HCT116 (cell line): ENCODE measurements at regions not wholly inside any gene's neighbourhood (a gene's known extent, or its start where the extent isn't known, plus 50 kb on each side); places are given as distances from the start of the nearest gene placed in this dataset.
A peak's percentile ranks its signal among the peaks of the same experiment; 100 is the strongest.
"Not testable (repeated sequence)": the region's sequence is repeated elsewhere in the genome, so short reads cannot be mapped to it uniquely, and the experiment has no call there.

Experiments used
- ATAC-seq: fragments of 200-7000 bp; cut with Tn5 transposase; 2 replicates; pipeline ENCODE4 v1.9.1; 2020; ENCODE audit warnings: mild to moderate bottlenecking, moderate library complexity
- BruUV-seq: library from RNA; stranded (reverse); fragments of 400-500 nt; replicated peaks from 2 replicates; lab custom pipeline; 2021; lab: Mats Ljungman, UMichigan
- CTCF ChIA-PET: fragments of 300-600 bp; sonication (Branson Sonifier 250); formaldehyde crosslinking; loops from one replicate; lab custom pipeline; 2021; ENCODE audit warnings: antibody characterized with exemption; lab: Charles Lee
- POLR2A ChIA-PET: fragments of 300-600, 350-600 bp; sonication (Branson Sonifier 250); formaldehyde crosslinking; loops from one replicate; lab custom pipeline; 2021; ENCODE audit warnings: antibody characterized with exemption; lab: Charles Lee
- RAD21 ChIA-PET, 2 experiments: fragments of 300-600 bp; sonication (Branson Sonifier 250); formaldehyde crosslinking; loops; one replicate each; lab custom pipeline; 2023; ENCODE audit warnings: low total read pairs in 2 of 2; ENCODE audit not compliant: uncharacterized antibody in 2 of 2, unreplicated experiment in 2 of 2, low non-redundant PET in 1 of 2; lab: Charles Lee
- DNase-seq: peaks from one replicate; pipeline ENCODE4 v3.0.0-alpha.2; 2010; ENCODE audit warnings: low read depth, low spot score
- H2AFZ ChIP-seq: fragments of 200-600 bp; shearing (Covaris generic), sonication (generic); 2 replicates; pipeline ENCODE4 v1.6.1; 2017; ENCODE audit warnings: low read depth, mixed run types, mixed read lengths, antibody characterized with exemption, low read length; ENCODE audit not compliant: poor library complexity, severe bottlenecking
- H3K27ac ChIP-seq: 2 replicates; pipeline ENCODE4 v1.5.1; 2012; ENCODE audit warnings: low read depth, low read length
- H3K27me3 ChIP-seq: fragments of 200-600 bp; sonication (generic); 2 replicates; pipeline ENCODE4 v1.6.1; 2016; ENCODE audit warnings: mixed run types, low read length, mixed read lengths; ENCODE audit not compliant: insufficient read depth
- H3K36me3 ChIP-seq, 2 experiments: fragments of 200-500 bp in 1 of 2; fragments of 200-600 bp in 1 of 2; sonication (Bioruptor generic) in 1 of 2; sonication (generic) in 1 of 2; 2 replicates each; pipeline versions ENCODE4 v1.5.1 to v1.6.1; 2014 to 2016; ENCODE audit warnings: low read length in 2 of 2, inconsistent platforms in 1 of 2, mixed read lengths in 1 of 2, mixed run types in 1 of 2; ENCODE audit not compliant: insufficient read depth in 2 of 2, control insufficient read depth in 1 of 2
- H3K4me1 ChIP-seq, 2 experiments: fragments of 200-600 bp in 1 of 2; sonication (generic) in 1 of 2; 2 replicates each; pipeline versions ENCODE4 v1.5.1 to v1.6.1; 2012 to 2017; ENCODE audit warnings: low read length in 2 of 2, inconsistent platforms in 1 of 2, mild to moderate bottlenecking in 1 of 2, mixed read lengths in 1 of 2, mixed run types in 1 of 2, moderate library complexity in 1 of 2; ENCODE audit not compliant: insufficient read depth in 2 of 2, control insufficient read depth in 1 of 2
- H3K4me2 ChIP-seq: fragments of 200-600 bp; sonication (generic); 2 replicates; pipeline ENCODE4 v1.6.1; 2017; ENCODE audit warnings: mixed run types, low read length, mixed read lengths
- H3K4me3 ChIP-seq, 2 experiments: fragments of 200-600 bp in 1 of 2; sonication (generic) in 1 of 2; replicated peaks in 1 of 2; 2 replicates each; pipeline ENCODE4 v1.5.1; 2011 to 2016; ENCODE audit warnings: low read length in 2 of 2, control low read depth in 1 of 2, low read depth in 1 of 2, mild to moderate bottlenecking in 1 of 2, mixed read lengths in 1 of 2, mixed run types in 1 of 2
- H3K79me2 ChIP-seq: fragments of 200-600 bp; sonication (generic); 2 replicates; pipeline ENCODE4 v1.6.1; 2017; ENCODE audit warnings: mild to moderate bottlenecking, mixed run types, low read length, moderate library complexity, mixed read lengths; ENCODE audit not compliant: insufficient read depth
- H3K9ac ChIP-seq: fragments of 200-600 bp; sonication (generic); 2 replicates; pipeline ENCODE4 v1.6.1; 2016; ENCODE audit warnings: low read length, mixed read lengths
- H3K9me2 ChIP-seq: fragments of 200-600 bp; sonication (generic), shearing (Covaris generic); 2 replicates; pipeline ENCODE4 v1.6.1; 2017; ENCODE audit warnings: mixed run types, mild to moderate bottlenecking, moderate library complexity; ENCODE audit not compliant: insufficient read depth
- H3K9me3 ChIP-seq, 2 experiments: fragments of 200-500 bp in 1 of 2; fragments of 200-600 bp in 1 of 2; sonication (Bioruptor generic) in 1 of 2; sonication (generic) in 1 of 2; 2 replicates each; pipeline ENCODE4 v1.6.1; 2014 to 2017; ENCODE audit warnings: low read length in 2 of 2, mixed read lengths in 2 of 2, inconsistent platforms in 1 of 2, low read depth in 1 of 2, mild to moderate bottlenecking in 1 of 2, mixed run types in 1 of 2, moderate library complexity in 1 of 2; ENCODE audit not compliant: control insufficient read depth in 1 of 2, insufficient read depth in 1 of 2
- H4K20me1 ChIP-seq: fragments of 200-600 bp; sonication (generic), shearing (Covaris generic); 2 replicates; pipeline ENCODE4 v1.6.1; 2017; ENCODE audit warnings: mixed run types, mild to moderate bottlenecking, moderate library complexity; ENCODE audit not compliant: insufficient read depth
- ATF3 ChIP-seq: IDR thresholded peaks from 2 replicates; pipeline ENCODE4 v1.6.1; 2012
- EZH2 ChIP-seq: fragments of 200-600 bp; sonication (generic); IDR thresholded peaks from 2 replicates; pipeline ENCODE4 v1.6.1; 2017; ENCODE audit warnings: antibody characterized with exemption, mixed run types
- FOSL1 ChIP-seq: IDR thresholded peaks from 2 replicates; pipeline ENCODE4 v1.6.1; 2012; ENCODE audit warnings: low read depth
- MAX ChIP-seq: IDR thresholded peaks from 2 replicates; pipeline ENCODE4 v1.6.1; 2012
- POLR2A ChIP-seq: IDR thresholded peaks from 2 replicates; pipeline ENCODE4 v1.7.0; 2011; ENCODE audit warnings: borderline replicate concordance; ENCODE audit not compliant: insufficient read depth, insufficient read length; ENCODE audit errors: extremely low read depth
- RAD21 ChIP-seq: IDR thresholded peaks from 2 replicates; pipeline ENCODE4 v1.6.1; 2012; ENCODE audit warnings: low read depth, mild to moderate bottlenecking
- REST ChIP-seq: IDR thresholded peaks from 2 replicates; pipeline ENCODE4 v1.6.1; 2012; ENCODE audit warnings: low read depth
- SIN3A ChIP-seq: IDR thresholded peaks from 2 replicates; pipeline ENCODE4 v1.6.1; 2012; ENCODE audit warnings: low read depth
- TCF7L2 ChIP-seq: IDR thresholded peaks from 2 replicates; pipeline ENCODE4 v1.7.0; 2011; ENCODE audit warnings: borderline replicate concordance, inconsistent platforms; ENCODE audit not compliant: insufficient read depth, insufficient read length; ENCODE audit errors: extremely low read depth
- YY1 ChIP-seq: IDR thresholded peaks from 2 replicates; pipeline ENCODE4 v1.6.1; 2011; ENCODE audit warnings: low read length, low read depth, moderate library complexity, mild to moderate bottlenecking; ENCODE audit not compliant: insufficient replicate concordance; ENCODE audit errors: extremely low read depth
- ZFX ChIP-seq: fragments of 450-650 bp; IDR thresholded peaks from 2 replicates; pipeline ENCODE4 v1.6.1; 2017
- ZNF274 ChIP-seq: fragments of 200-500 bp; sonication (Bioruptor generic); IDR thresholded peaks from 2 replicates; pipeline ENCODE4 v1.6.1; 2014; ENCODE audit warnings: mild to moderate bottlenecking, low read depth, low read length, inconsistent platforms
- intact Hi-C: fragments of 100-400 bp; cut with micrococcal nuclease; formaldehyde crosslinking; loops from 2 replicates; pipeline ENCODE4 v1.10.0; 2022

GRCh38 chr4:169931964-169932363 lies 94.2 kb downstream of the MFAP3L start:
- Histone ChIP-seq H3K9me2 (no peaks in the 10 kb centered on the region), H3K4me3 (no peak overlapping the region), H4K20me1 (no peaks in the 10 kb centered on the region), H2AFZ (no peak overlapping the region), H3K9ac (no peak overlapping the region), H3K4me2 (no peak overlapping the region), H3K27ac (no peak overlapping the region), H3K4me1 (no peaks in the 10 kb centered on the region), H3K79me2 (no peaks in the 10 kb centered on the region), H3K9me3 (no peaks in the 10 kb centered on the region), H3K27me3 (no peaks in the 10 kb centered on the region), H3K36me3 (no peaks in the 10 kb centered on the region)
- POLR2A ChIA-PET, result no interaction called here
- intact Hi-C loops, result no loop called here
- CTCF ChIA-PET, result no interaction called here
- RAD21 ChIA-PET, result no interaction called here
- DNase-seq (no peak), ATAC-seq (no peak)
- no TSS peak for BruUV-seq
- no peak for TF ChIP-seq SIN3A
- no peak for TF ChIP-seq TCF7L2
- no peak for TF ChIP-seq POLR2A

GRCh38 chr4:169930755-169931154 lies 95.4 kb downstream of the MFAP3L start:
- H2AFZ ChIP-seq, POLR2A ChIA-PET, H3K27ac ChIP-seq, DNase-seq, H3K4me1 ChIP-seq, H3K9ac ChIP-seq, H3K36me3 ChIP-seq, H3K9me3 ChIP-seq, CTCF ChIA-PET, ATAC-seq, H3K9me2 ChIP-seq, H3K79me2 ChIP-seq, RAD21 ChIA-PET, BruUV-seq, H3K4me2 ChIP-seq, H3K27me3 ChIP-seq, H3K4me3 ChIP-seq, H4K20me1 ChIP-seq, intact Hi-C loops: not testable (repeated sequence)

- BruUV-seq, result no TSS peak
- H3K4me2 ChIP-seq, result no peak overlapping the region
- TF ChIP-seq ZFX (no peak), YY1 (no peak), EZH2 (no peak), FOSL1 (no peak), RAD21 (no peak), REST (no peak), MAX (no peak), ZNF274 (no peak), POLR2A (no peak), ATF3 (no peak)
Measured at GRCh38 chr4:169927280-169927679, 98.9 kb downstream of the MFAP3L start.

More at GRCh38 chr4:169927280-169927679, 98.9 kb downstream of the MFAP3L start:
- intact Hi-C loops, result no loop called here
- Histone ChIP-seq H3K9me3 (no peaks in the 10 kb centered on the region), H3K4me1 (no peaks in the 10 kb centered on the region), H4K20me1 (no peaks in the 10 kb centered on the region), H3K79me2 (no peaks in the 10 kb centered on the region), H3K27me3 (no peaks in the 10 kb centered on the region), H3K27ac (no peak overlapping the region), H3K4me3 (no peak overlapping the region), H3K9ac (no peak overlapping the region), H3K9me2 (no peaks in the 10 kb centered on the region), H3K36me3 (no peaks in the 10 kb centered on the region), H2AFZ (peak overlapping the region; percentile 24)
- POLR2A ChIA-PET, result no interaction called here
- ATAC-seq (no peak), DNase-seq (no peak)
- RAD21 ChIA-PET, result no interaction called here
- CTCF ChIA-PET, result no interaction called here
